Heart right ventricle (tissue), 16 donors: ENCODE measurements at regions not wholly inside any gene's neighbourhood (a gene's known extent, or its start where the extent isn't known, plus 50 kb on each side); places are given as distances from the start of the nearest gene placed in this dataset.

Experiments
- ATAC-seq, 8 donors: fragments of 200-7000 bp; cut with Tn5 transposase; one replicate each; pipeline ENCODE4 v1.9.1; 2020; ENCODE audit warnings: mild to moderate bottlenecking in 8 of 8, moderate library complexity in 8 of 8, moderate number of reproducible peaks in 1 of 8
- DNase-seq, 2 donors: peaks; one replicate each; pipeline ENCODE4 v3.0.0-alpha.2; 2020
- H3K27ac ChIP-seq, 10 donors: fragments of 200-600 bp; sonication (generic) in 2 of 10; one replicate each; pipeline versions ENCODE4 v1.5.0 to v1.8.0; 2020 to 2022; ENCODE audit warnings: mild to moderate bottlenecking in 3 of 10
- H3K27me3 ChIP-seq, 7 donors: fragments of 200-600 bp; one replicate each; pipeline ENCODE4 v1.8.0; 2021 to 2022; ENCODE audit warnings: mild to moderate bottlenecking in 2 of 7
- H3K36me3 ChIP-seq, 9 donors: fragments of 200-600 bp; sonication (generic) in 1 of 9; one replicate each; pipeline versions ENCODE4 v1.5.0 to v1.8.0; 2020 to 2022; ENCODE audit warnings: mild to moderate bottlenecking in 2 of 9
- H3K4me1 ChIP-seq, 9 donors: fragments of 200-600 bp; sonication (generic) in 1 of 9; one replicate each; pipeline versions ENCODE4 v1.5.0 to v1.8.0; 2020 to 2022; ENCODE audit warnings: mild to moderate bottlenecking in 4 of 9
- H3K4me3 ChIP-seq, 10 donors: fragments of 200-600 bp; sonication (generic) in 2 of 10; one replicate each; pipeline versions ENCODE4 v1.5.0 to v1.8.0; 2020 to 2022; ENCODE audit warnings: mild to moderate bottlenecking in 7 of 10, moderate library complexity in 2 of 10
- H3K9me3 ChIP-seq, 11 donors: fragments of 200-600 bp in 10 of 11; sonication (generic) in 2 of 11; one replicate each; pipeline versions ENCODE4 v1.5.0 to v1.8.0; 2013 to 2022; ENCODE audit warnings: mild to moderate bottlenecking in 2 of 11, control low read depth in 1 of 11, moderate library complexity in 1 of 11
- WGBS, 2 donors: extraction: QIAGEN DNeasy Blood & Tissue Kit; methylation state at CpG; one replicate each; pipeline ENCODE4 v1.1.7; 2013; ENCODE audit warnings: inconsistent platforms in 1 of 2; 5-methylcytosine and 5-hydroxymethylcytosine counted together
- intact Hi-C, 10 donors: fragments of 100-400 bp; cut with DNase I; formaldehyde crosslinking; loops; one replicate each; pipeline versions ENCODE4 v1.11.1 to v1.14.2; 2022
- TF ChIP-seq, protein P1 (sequence below), 9 donors: fragments of 200-600 bp; sonication (generic) in 2 of 9; IDR thresholded peaks; one replicate each; pipeline versions ENCODE4 v1.5.0 to v1.8.0; 2021 to 2022; ENCODE audit warnings: antibody characterized with exemption in 9 of 9, mild to moderate bottlenecking in 5 of 9, moderate library complexity in 1 of 9
- donor health status: Arrhythmogenic right ventricular cardiomyopathy.
- donor health status: ischemic (EF 13 %, LVEDD 7.1; RV severe dilation, severe dysfunction).
- donor health status: healthy with polysubstance abuse.
- donor health status: DM: no; HTN: yes; CAD: no.
- donor health status: DM: no; HTN: no; CAD: no.
- donor health status: ischemic (EF 25% LVEDD 6.9; RV normal size, moderate dysfunction).
- donor health status: ischemic (EF 25% LVEDD 5.7; RV mildly dilated, moderate dysfunction).
- donor health status: healthy.
- donor health status: DM: yes; HTN: yes; CAD: no.
- donor health status: Ischemic cardiomyopathy.
- donor health status: ischemic (EF 35%, LVEDD 5.7; RV mildly dilated, moderate dysfunction).
- donor health status: nonischemic (EF 11% LVEDD 7.7; RV severe dilation, severe dysfunction).
- donor health status: DM: yes; HTN: yes; CAD: no.
- donor health status: PGD.
- donor health status: ischemic (EF 29% LVEDD 5.4; RV normal size, mild dysfunction).
- donor health status: nonischemic (EF 23%, LVEDD 6.1; RV moderate dilation, normal function).

DNA sequence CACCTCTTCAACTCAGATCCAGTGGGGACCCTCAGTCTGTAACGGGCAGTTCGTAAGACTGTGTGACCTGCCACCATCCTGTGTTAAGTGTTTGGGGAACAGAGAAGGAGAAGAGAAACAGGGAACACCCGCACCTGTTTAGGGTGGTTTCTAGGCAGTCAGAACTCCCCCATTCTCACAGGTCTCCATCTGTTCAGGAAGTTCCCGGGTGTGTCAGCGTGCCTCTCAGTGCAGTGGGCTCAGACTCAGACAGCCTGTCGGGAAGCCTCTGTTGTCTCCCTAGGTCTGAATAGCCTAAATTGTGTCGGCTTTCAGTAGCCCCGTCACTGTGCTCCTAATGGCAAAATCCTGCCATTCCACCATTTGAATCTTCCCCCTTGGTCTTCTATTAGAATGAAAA, 256.6 kb downstream of the LOXHD1 start:
- Histone ChIP-seq H3K27ac (no peak overlapping the region), H3K4me3 (no peak overlapping the region), H3K4me1 (peaks cover 0 to 33% (median 4%) of the 10 kb centered on the region in 9 donors), H3K9me3 (no peaks in the 10 kb centered on the region), H3K36me3 (no peaks in the 10 kb centered on the region), H3K27me3 (no peaks in the 10 kb centered on the region)
- TF ChIP-seq, protein P1, sequence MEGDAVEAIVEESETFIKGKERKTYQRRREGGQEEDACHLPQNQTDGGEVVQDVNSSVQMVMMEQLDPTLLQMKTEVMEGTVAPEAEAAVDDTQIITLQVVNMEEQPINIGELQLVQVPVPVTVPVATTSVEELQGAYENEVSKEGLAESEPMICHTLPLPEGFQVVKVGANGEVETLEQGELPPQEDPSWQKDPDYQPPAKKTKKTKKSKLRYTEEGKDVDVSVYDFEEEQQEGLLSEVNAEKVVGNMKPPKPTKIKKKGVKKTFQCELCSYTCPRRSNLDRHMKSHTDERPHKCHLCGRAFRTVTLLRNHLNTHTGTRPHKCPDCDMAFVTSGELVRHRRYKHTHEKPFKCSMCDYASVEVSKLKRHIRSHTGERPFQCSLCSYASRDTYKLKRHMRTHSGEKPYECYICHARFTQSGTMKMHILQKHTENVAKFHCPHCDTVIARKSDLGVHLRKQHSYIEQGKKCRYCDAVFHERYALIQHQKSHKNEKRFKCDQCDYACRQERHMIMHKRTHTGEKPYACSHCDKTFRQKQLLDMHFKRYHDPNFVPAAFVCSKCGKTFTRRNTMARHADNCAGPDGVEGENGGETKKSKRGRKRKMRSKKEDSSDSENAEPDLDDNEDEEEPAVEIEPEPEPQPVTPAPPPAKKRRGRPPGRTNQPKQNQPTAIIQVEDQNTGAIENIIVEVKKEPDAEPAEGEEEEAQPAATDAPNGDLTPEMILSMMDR (IDR thresholded peaks at IDR 0.05) = no peak
- WGBS, 2 donors = 69 to 72% methylated on average over 8 of the region's 8 CpGs
- DNase-seq = no peak
- ATAC-seq = no peak
- intact Hi-C loops = loop anchor here in 1 of 10 donors (10.0 kb wide), 1 partner anchor 106 kb away; no protein-coding TSS in a partner anchor

DNA sequence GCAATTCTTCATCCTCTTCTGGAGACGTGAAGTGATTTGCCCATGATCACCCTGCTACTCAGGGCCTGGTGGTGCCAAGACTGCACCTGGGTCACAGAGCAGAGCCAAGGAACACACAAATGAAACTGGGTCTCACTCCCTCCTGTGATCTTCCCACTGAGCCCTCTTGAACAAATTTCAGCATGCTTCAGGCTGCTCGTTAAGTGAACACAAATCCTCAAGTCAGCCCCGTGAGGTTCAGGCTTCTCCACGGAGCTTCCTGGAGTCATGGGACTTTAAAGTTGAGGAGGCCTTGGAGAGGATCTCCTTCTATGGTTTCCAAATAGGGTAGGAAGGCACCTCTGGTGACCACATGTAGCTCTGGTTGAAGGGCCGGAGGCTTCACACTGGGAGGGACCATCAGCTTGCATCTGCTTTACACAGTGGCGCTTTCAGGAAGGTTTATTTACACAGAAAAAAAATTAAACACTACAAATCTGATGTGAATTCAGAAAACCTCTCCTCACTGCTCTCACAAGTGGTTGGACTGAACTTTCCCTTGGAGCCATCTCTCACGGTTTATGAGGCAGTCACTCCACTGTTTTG, 255.4 kb downstream of the LOXHD1 start:
- Histone ChIP-seq H3K9me3 (no peaks in the 10 kb centered on the region), H3K27ac (no peak overlapping the region), H3K4me3 (no peak overlapping the region), H3K27me3 (no peaks in the 10 kb centered on the region), H3K36me3 (no peaks in the 10 kb centered on the region), H3K4me1 (peaks cover 0 to 44% (median 11%) of the 10 kb centered on the region in 9 donors)
- ATAC-seq (no peak), DNase-seq (no peak)
- intact Hi-C loops = loop anchor here in 1 of 10 donors (10.0 kb wide), 1 partner anchor 107 kb away; no protein-coding TSS in a partner anchor
- WGBS, 2 donors = 85 to 89% methylated on average over 7 of the region's 7 CpGs
- TF ChIP-seq, protein P1 (IDR thresholded peaks at IDR 0.05) = no peak

DNA sequence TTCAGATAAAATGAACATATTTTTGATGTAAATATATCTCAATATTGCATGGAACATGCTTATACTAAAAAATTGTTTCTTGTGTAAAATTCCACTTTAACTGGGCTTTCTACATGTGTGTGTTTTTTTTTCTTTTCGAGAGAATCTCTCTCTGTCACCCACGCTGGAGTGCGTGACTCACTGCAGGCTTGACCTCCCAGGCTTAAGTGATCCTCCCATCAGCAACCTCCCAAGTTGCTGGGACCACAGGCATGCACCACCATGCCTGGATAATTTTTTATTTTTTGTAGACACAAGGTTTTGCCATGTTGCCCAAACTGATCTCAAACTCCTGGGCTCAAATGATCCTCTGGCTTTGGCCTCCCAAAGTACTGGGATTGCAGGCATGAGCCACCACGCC, 254.6 kb downstream of the LOXHD1 start:
- TF ChIP-seq, protein P1 (IDR thresholded peaks at IDR 0.05) = no peak
- Histone ChIP-seq H3K36me3 (no peaks in the 10 kb centered on the region), H3K4me3 (no peak overlapping the region), H3K27me3 (no peaks in the 10 kb centered on the region), H3K27ac (no peak overlapping the region), H3K4me1 (peaks cover 5 to 53% (median 18%) of the 10 kb centered on the region in 9 donors), H3K9me3 (no peaks in the 10 kb centered on the region)
- intact Hi-C loops = loop anchor here in 1 of 10 donors (10.0 kb wide), 1 partner anchor 108 kb away; no protein-coding TSS in a partner anchor
- 94 to 95% methylated on average over 4 of the region's 4 CpGs for WGBS, 2 donors
- DNase-seq = no peak
- no peak for ATAC-seq

DNA sequence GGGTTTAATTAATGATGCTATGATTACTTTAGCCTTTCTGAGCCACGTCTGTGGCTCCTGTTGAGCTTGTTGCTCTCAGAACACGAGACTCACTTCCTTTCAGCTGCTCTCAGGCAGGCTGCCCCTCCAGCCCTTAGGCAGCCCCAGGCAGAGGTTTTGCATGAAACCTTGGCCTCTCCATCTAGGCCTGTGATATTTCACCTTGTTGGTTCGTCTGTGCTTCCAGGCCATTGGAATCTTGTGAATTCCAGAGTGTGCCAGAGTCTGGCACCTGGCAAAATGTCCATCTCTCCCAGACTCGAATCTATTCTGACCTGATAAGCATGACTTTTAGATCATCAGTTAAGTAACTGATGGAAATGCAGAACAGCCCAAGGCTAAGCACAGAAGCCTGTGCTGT, 254.1 kb downstream of the LOXHD1 start:
- TF ChIP-seq, protein P1 (IDR thresholded peaks at IDR 0.05) = no peak
- no peaks in the 10 kb centered on the region for H3K27me3 ChIP-seq
- H3K27ac ChIP-seq = no peak overlapping the region
- no peak overlapping the region for H3K4me3 ChIP-seq
- WGBS, 2 donors = 41 to 52% methylated on average over 4 of the region's 4 CpGs
- H3K4me1 ChIP-seq = peaks cover 5 to 58% (median 20%) of the 10 kb centered on the region in 9 donors
- ATAC-seq = no peak
- H3K9me3 ChIP-seq = no peaks in the 10 kb centered on the region
- intact Hi-C loops = loop anchor here in 1 of 10 donors (10.0 kb wide), 1 partner anchor 108 kb away; no protein-coding TSS in a partner anchor
- H3K36me3 ChIP-seq = no peaks in the 10 kb centered on the region
- DNase-seq = no peak
